Smooth muscle cell (in vitro differentiated cells): ENCODE measurements at regions not wholly inside any gene's neighbourhood (a gene's known extent, or its start where the extent isn't known, plus 50 kb on each side); places are given as distances from the start of the nearest gene placed in this dataset.

Experiments
- DNase-seq: peaks from one replicate; lab custom pipeline; 2025; ENCODE audit not compliant: unreplicated experiment; lab: John Stamatoyannopoulos, UW
- H2AFZ ChIP-seq: fragments of 200-600 bp; sonication (generic); 2 replicates; pipeline ENCODE4 v1.6.0; 2016; ENCODE audit warnings: antibody characterized with exemption, low read depth, mild to moderate bottlenecking
- H3F3A ChIP-seq: fragments of 200-600 bp; sonication (generic); 2 replicates; pipeline ENCODE4 v1.6.0; 2017; ENCODE audit warnings: antibody characterized with exemption, low read depth
- H3K27ac ChIP-seq: fragments of 200-600 bp; sonication (generic); 2 replicates; pipeline ENCODE4 v1.5.1; 2016; ENCODE audit warnings: low read depth, mild to moderate bottlenecking
- H3K27me3 ChIP-seq: fragments of 200-600 bp; sonication (generic); 2 replicates; pipeline ENCODE4 v1.6.1; 2016; ENCODE audit warnings: low read depth, mild to moderate bottlenecking
- H3K36me3 ChIP-seq: fragments of 200-600 bp; sonication (generic); 2 replicates; pipeline ENCODE4 v1.5.1; 2016; ENCODE audit warnings: low read depth
- H3K4me1 ChIP-seq: fragments of 200-600 bp; sonication (generic); 2 replicates; pipeline ENCODE4 v1.5.1; 2016; ENCODE audit warnings: low read depth
- H3K4me2 ChIP-seq: fragments of 200-600 bp; sonication (generic); 2 replicates; pipeline ENCODE4 v1.6.0; 2016; ENCODE audit warnings: mild to moderate bottlenecking
- H3K4me3 ChIP-seq: fragments of 200-600 bp; sonication (generic); 2 replicates; pipeline ENCODE4 v1.5.1; 2016; ENCODE audit warnings: mild to moderate bottlenecking
- H3K79me2 ChIP-seq: fragments of 200-600 bp; sonication (generic); 2 replicates; pipeline ENCODE4 v1.6.0; 2016; ENCODE audit warnings: low read depth, mild to moderate bottlenecking
- H3K9ac ChIP-seq: fragments of 200-600 bp; sonication (generic); 2 replicates; pipeline ENCODE4 v1.6.0; 2016; ENCODE audit warnings: low read depth
- H3K9me3 ChIP-seq: fragments of 200-600 bp; sonication (generic); replicated peaks from 2 replicates; pipeline ENCODE4 v1.5.1; 2016; ENCODE audit warnings: low read depth
- H4K20me1 ChIP-seq: fragments of 200-600 bp; sonication (generic); 2 replicates; pipeline ENCODE4 v1.6.0; 2016; ENCODE audit warnings: low read depth
- WGBS: methylation state at CpG from one replicate; pipeline ENCODE4 v1.1.7; 2016; ENCODE audit warnings: low lambda C conversion rate; 5-methylcytosine and 5-hydroxymethylcytosine counted together
- TF ChIP-seq, protein P1 (sequence below): fragments of 200-600 bp; sonication (generic); IDR thresholded peaks from 2 replicates; pipeline ENCODE4 v1.5.1; 2017; ENCODE audit warnings: borderline replicate concordance, mild to moderate bottlenecking, antibody characterized with exemption; ENCODE audit not compliant: insufficient read depth, poor library complexity, severe bottlenecking

DNA sequence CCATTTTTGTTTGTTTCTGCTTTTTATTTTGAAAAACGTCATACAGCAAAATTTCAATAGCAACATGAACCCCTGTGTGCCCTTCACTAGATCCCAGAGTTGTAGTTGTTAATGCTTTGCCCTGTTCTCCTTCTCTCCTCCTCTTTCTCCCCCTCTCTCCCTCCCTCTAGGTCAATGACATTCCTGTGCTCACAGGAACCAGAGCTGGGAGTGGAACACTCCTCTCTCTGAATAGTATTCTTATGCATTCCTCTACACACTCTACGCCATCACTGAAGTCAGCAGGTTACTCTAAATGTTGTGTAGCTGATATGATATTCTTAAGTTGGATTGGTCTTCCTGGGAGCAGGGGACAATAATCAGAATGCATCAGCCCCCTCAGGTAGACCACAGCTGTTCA, 243.4 kb downstream of the SYK start:
- no peak overlapping the region for H3K27ac ChIP-seq
- no peak for DNase-seq
- no peaks in the 10 kb centered on the region for H4K20me1 ChIP-seq
- H3K4me2 ChIP-seq, result no peak overlapping the region
- H3K9ac ChIP-seq, result no peak overlapping the region
- WGBS, result 75% methylated on average over 2 of the region's 2 CpGs
- peaks cover 7% of the 10 kb centered on the region for H3K4me1 ChIP-seq
- H2AFZ ChIP-seq, result no peak overlapping the region
- no peaks in the 10 kb centered on the region for H3K36me3 ChIP-seq
- no peaks in the 10 kb centered on the region for H3K27me3 ChIP-seq
- no peaks in the 10 kb centered on the region for H3K9me3 ChIP-seq
- TF ChIP-seq, protein P1, sequence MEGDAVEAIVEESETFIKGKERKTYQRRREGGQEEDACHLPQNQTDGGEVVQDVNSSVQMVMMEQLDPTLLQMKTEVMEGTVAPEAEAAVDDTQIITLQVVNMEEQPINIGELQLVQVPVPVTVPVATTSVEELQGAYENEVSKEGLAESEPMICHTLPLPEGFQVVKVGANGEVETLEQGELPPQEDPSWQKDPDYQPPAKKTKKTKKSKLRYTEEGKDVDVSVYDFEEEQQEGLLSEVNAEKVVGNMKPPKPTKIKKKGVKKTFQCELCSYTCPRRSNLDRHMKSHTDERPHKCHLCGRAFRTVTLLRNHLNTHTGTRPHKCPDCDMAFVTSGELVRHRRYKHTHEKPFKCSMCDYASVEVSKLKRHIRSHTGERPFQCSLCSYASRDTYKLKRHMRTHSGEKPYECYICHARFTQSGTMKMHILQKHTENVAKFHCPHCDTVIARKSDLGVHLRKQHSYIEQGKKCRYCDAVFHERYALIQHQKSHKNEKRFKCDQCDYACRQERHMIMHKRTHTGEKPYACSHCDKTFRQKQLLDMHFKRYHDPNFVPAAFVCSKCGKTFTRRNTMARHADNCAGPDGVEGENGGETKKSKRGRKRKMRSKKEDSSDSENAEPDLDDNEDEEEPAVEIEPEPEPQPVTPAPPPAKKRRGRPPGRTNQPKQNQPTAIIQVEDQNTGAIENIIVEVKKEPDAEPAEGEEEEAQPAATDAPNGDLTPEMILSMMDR, result no peak
- H3K79me2 ChIP-seq, result no peaks in the 10 kb centered on the region
- peaks cover 7% of the 10 kb centered on the region for H3F3A ChIP-seq
- H3K4me3 ChIP-seq, result no peak overlapping the region

DNA sequence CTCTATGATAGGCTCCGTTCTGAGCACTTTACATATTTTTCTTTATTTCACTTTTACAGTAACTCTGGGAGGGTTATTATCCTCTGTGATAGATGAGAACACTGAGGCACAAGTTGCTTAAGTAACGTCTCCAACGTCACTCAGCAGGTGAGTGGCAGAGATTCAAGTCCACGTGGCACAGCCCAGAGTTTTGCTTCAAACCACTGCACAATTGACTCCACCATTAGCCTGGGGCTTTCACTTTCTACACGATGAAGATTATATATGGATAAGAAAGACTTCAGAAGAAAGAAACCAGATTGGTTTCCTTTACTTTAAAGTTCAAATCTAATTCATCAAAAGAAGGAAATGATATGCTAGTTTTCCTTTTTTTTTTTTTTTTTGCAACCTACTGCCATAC, 245.9 kb downstream of the SYK start:
- Histone ChIP-seq H3K9ac (no peak overlapping the region), H3K36me3 (no peaks in the 10 kb centered on the region), H2AFZ (peak overlapping the region; percentile 51), H3K4me3 (no peak overlapping the region), H3K4me1 (peaks cover 7% of the 10 kb centered on the region), H3F3A (peaks cover 7% of the 10 kb centered on the region), H3K4me2 (peak overlapping the region; percentile 17), H3K79me2 (no peaks in the 10 kb centered on the region), H3K27ac (peak overlapping the region; percentile 38), H3K27me3 (peaks cover 3% of the 10 kb centered on the region), H3K9me3 (no peaks in the 10 kb centered on the region), H4K20me1 (no peaks in the 10 kb centered on the region)
- TF ChIP-seq, protein P1, result no peak
- no peak for DNase-seq
- WGBS, result 82% methylated on average over 5 of the region's 5 CpGs

DNA sequence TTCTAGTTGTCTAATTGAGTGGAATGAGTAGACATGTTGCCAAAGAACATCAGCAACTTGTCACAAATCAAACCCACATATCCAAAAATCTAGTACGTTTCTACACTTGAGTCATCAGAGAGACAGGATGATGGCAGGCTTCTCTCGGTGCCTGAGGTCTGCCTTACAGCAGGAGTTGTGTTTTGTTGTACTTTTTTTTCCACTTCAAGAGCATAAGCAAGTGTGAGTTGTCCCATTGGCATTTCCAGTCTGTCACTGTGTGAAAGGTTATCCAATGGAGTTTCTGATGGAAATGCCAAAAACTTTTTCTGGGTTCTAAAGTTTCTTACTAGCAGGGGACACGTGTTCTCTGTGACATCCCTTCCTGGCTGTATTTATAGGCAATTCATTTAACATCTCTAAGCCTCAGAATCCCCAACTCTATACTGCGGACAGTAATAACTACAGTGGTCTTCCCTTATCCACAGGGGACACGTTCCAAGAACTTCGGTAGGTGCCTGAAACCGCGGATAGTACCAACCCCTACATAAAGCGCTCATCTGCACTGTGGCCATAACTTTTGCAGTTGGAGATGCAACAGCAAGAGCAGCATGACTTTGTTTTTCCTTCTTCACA, 246.5 kb downstream of the SYK start:
- DNase-seq, result no peak
- peak overlapping the region; percentile 17 for H3K4me2 ChIP-seq
- peak overlapping the region; percentile 51 for H2AFZ ChIP-seq
- TF ChIP-seq, protein P1, result no peak
- no peak overlapping the region for H3K9ac ChIP-seq
- H3K4me1 ChIP-seq, result peaks cover 7% of the 10 kb centered on the region
- H3K36me3 ChIP-seq, result no peaks in the 10 kb centered on the region
- peaks cover 7% of the 10 kb centered on the region for H3F3A ChIP-seq
- no peaks in the 10 kb centered on the region for H3K9me3 ChIP-seq
- peaks cover 3% of the 10 kb centered on the region for H3K27me3 ChIP-seq
- no peaks in the 10 kb centered on the region for H3K79me2 ChIP-seq
- H4K20me1 ChIP-seq, result no peaks in the 10 kb centered on the region
- WGBS, result 65% methylated on average over 9 of the region's 9 CpGs
- H3K4me3 ChIP-seq, result no peak overlapping the region
- H3K27ac ChIP-seq, result peak overlapping the region; percentile 38

DNA sequence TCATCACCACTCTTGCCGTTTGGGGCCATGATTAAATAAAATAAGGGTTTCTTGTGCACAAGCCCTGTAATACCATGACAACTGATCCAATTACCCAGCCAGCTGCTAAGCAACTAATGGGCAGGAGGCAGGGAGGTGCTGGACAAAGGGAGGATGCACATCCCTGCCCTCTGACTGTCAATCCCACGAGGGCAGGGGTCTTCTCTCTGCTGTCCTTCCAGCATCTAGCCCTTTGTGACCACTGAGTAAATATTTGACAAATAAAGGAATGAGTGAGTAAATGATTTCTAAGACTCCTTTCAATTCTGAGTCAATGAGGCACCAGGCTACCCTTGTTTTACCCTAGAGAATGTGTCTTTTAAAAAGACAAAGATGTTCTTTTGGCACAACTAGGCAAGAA, 247.1 kb downstream of the SYK start:
- H3K36me3 ChIP-seq, result no peaks in the 10 kb centered on the region
- H3K4me1 ChIP-seq, result peaks cover 7% of the 10 kb centered on the region
- H3K27me3 ChIP-seq, result peaks cover 3% of the 10 kb centered on the region
- H2AFZ ChIP-seq, result no peak overlapping the region
- peaks cover 7% of the 10 kb centered on the region for H3F3A ChIP-seq
- no peaks in the 10 kb centered on the region for H3K9me3 ChIP-seq
- no peaks in the 10 kb centered on the region for H3K79me2 ChIP-seq
- TF ChIP-seq, protein P1, result no peak
- 81% methylated on average over 2 of the region's 2 CpGs for WGBS
- no peak for DNase-seq
- H3K4me3 ChIP-seq, result no peak overlapping the region
- H3K9ac ChIP-seq, result no peak overlapping the region
- H4K20me1 ChIP-seq, result no peaks in the 10 kb centered on the region
- peak overlapping the region; percentile 6 for H3K27ac ChIP-seq
- no peak overlapping the region for H3K4me2 ChIP-seq
